CD4-positive, alpha-beta T cell treated with Interleukin-12 subunit alpha and Interleukin-12 subunit beta, for 1 hour (primary cell): ENCODE measurements at regions not wholly inside any gene's neighbourhood (a gene's known extent, or its start where the extent isn't known, plus 50 kb on each side); places are given as distances from the start of the nearest gene placed in this dataset.
"Not testable (repeated sequence)": the region's sequence is repeated elsewhere in the genome, so short reads cannot be mapped to it uniquely, and the experiment has no call there.

Experiments
- DNase-seq: peaks from one replicate; pipeline ENCODE4 v3.0.0-alpha.2; 2020

GRCh38 chrX:68994135-68994890, 165.5 kb downstream of the EFNB1 start:
- peak; percentile 0 for DNase-seq

GRCh38 chrX:68992821-68993397, 164.1 kb downstream of the EFNB1 start:
- no peak for DNase-seq

DNA sequence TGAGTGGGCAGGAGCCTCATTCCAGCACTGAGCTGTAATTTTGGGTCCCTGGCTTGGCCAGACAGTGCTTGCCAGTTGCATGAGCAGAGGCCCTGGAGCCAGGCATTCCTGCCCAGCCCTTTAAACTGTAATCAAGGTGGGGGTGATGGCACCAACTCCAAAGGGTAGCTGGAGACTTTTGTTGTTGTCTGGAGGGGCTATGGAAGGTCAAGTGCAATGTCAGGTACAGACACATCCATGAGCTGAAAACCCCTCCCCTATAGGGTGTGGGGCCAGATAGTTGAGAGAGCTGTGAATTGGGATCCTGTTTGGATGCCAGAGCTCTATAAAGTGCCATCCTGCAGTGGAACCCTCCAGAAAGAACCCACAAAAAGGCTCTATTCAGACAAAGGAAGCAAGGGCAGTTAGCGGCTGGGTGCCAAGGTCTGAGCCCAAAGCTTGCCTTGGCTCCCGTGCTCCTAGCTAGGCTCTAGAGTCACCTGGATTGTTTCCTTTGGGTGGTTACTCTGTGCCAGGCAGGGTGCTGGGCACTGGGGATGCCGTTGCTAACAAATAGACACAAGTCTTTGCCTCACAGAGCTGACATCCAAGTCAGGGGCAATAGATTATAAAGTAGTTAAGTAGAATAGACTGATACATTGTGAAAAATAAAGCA, 163.0 kb downstream of the EFNB1 start:
- no peak for DNase-seq

DNA sequence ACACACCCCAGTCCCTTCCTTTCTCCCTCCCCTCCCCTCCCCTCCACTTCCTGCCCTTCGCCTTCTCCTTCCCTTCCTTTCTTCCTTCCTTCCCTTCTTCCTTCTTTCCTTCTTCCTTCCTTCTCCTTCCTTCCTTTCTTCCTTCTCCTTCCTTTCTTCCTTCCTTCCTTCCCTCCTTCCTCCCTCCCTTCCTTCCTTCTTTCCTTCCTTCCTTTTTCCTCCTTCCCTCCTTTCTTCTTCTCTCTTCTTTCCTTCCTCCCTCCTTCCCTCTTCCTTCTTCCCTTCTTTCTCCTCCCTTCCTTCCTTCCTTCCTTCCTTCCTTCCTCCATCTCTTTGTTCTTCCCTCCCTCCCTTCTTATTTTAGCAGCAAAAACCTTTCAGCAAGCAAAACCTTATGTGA, 162.1 kb downstream of the EFNB1 start:
- DNase-seq = no peak

DNA sequence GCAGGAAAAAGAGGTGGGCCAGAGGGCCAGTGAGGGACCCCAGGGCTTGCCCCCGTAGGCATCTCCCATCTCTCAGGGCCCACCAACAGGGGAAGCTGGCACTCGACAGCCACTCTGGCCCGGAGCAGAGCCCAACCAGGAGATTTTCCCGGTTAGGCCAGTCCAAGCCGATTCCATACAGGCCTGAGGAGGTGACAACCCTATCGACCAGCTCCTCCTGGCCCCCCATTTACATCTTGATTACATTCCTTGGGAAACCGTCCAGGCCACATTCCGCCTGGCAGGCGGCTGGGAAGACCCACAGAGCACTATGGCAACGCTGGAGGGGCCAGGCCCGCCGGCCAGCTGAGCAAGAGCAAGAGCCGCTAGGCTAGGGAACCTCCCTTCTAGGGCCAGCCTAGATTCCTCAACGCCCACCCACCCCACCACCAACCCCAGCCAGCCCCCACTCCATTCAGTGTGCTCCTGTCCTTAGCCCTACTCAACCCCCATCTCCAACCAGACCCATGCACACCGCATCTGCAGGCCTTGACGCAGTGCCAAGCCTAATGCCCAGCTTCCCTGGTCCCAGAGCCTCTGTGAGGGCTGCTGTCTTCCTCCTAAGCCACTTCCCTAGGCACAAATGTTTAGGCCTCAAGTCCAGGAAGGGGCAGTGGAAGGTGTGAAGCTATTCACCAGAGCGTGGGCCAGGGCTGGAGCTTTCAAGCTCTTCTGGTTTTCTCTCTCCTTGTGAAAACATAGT, 161.2 kb downstream of the EFNB1 start:
- no peak for DNase-seq

DNA sequence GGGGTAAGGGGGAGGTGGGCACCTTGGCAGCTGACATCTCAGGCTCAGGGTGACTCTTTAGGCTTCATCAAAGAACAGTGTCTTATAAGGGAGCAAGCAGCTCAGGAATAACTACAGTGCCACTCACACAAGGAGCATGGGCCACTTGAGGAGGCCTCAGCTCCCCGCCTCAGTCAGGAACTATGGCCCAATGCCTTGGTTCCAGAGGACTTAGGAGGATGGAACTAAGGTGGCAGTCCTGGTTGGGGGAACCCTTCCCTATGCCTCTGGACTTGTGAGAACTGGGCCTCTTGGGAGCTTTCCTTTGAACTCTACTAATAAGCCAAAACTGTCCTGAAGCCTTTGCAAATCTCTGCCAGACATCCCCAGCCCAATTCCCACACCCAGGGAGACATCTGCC, 160.6 kb downstream of the EFNB1 start:
- no peak for DNase-seq

- no peak for DNase-seq
Observed at GRCh38 chrX:68988865-68989264, 160.0 kb downstream of the EFNB1 start.

- no peak for DNase-seq
Observed at GRCh38 chrX:68985135-68985755, 156.4 kb downstream of the EFNB1 start.

DNA sequence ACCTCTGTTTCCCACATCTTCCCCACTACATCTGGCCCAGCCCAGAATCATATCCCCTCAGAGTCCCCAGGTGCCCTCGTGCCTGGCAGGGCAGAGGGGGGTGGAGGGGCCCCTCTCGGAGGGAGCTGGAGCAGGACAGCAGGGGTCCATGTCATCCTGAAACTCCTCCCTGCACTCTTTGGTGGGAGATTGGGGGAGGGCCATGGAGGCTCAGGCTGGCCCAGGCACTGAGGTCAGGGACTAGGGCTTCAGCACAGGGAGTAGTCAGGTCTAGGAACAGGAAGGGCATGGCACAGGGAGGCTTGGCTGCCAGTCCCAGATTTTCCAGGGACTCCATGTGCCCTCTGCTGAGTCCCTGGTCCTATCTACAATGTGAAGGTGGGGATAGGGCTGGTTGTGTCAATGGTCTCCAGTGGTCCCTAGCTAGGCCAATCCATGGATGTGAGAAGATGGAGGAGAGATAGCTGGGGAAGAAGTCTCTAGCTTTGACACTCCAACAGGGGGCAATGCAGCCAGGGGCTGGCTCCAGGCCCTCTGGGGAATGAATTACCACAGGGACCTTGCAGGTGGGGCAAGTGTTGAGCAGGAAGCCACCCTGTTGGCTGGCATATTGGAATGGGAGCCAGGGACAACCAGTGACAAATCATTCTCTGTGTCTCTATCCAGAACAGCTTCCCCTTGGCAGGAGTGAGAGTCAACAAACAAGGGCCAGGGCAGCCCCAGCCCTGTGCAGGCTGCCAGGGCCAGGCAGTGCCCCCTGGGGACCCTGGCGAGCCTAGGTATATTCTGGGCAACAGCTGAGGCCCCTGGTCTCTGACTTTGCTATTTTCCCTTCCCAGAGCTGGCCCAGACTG, 154.4 kb downstream of the EFNB1 start:
- no peak for DNase-seq

DNA sequence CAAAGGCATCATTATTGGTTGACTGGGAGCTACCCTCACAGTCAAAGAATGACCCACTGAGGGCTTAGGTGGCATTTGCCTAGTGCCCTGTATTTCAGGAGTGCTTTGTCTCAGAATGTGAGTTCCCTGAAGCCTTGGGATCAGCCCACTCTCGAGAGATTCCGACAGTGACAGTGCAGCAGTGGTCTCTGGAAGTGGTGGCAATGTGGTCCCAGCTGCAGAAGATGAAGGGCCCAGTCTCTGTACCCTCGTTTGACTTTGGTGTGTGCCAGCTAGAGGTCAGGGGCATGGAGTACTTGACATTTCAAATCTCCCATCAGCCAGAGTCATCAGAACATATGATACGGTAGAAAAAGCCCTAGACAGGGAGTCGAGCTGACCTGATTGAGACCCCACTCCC, 153.7 kb downstream of the EFNB1 start:
- no peak for DNase-seq

- DNase-seq = no peak
Observed at GRCh38 chrX:68980906-68981616, 152.2 kb downstream of the EFNB1 start.

DNA sequence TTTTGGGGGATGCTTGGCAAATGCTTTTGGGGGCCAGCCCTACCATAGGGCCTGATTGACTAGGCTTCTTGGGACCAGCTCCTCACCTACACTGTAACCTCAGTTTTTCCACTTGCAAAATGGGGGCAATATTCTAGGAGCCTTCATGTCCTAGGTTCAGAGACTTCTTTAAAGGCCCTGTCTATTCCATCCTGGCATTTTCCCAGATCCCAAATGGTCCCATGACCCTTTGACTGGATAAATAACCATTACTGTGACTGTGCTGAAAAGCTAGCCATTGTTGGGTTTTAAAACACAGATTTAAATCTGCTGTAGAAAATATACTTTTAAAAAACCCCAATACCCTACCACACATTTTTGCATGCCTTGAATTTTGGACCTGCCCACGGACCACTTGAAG, 149.8 kb downstream of the EFNB1 start:
- no peak for DNase-seq

- no peak for DNase-seq
Observed at GRCh38 chrX:68978255-68978654, 149.4 kb downstream of the EFNB1 start.

DNA sequence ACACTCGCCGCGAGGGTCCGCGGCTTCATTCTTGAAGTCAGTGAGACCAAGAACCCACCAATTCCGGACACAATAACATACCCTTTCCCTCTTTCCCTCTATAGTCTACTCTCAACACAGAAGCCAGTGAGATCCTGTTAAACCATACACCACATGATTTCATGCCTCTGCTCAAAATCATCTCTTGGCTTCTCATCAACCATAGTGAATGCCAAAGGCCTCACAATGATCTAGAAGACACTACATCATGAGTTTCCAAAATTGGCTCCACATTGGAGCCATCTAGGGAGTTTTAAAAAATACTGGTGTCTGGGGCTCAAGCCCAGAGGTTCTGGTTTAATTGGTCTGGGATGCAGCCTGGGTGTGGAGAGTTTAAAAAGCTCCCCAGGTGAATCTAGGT, 124.5 kb downstream of the EFNB1 start:
- DNase-seq = no peak

DNA sequence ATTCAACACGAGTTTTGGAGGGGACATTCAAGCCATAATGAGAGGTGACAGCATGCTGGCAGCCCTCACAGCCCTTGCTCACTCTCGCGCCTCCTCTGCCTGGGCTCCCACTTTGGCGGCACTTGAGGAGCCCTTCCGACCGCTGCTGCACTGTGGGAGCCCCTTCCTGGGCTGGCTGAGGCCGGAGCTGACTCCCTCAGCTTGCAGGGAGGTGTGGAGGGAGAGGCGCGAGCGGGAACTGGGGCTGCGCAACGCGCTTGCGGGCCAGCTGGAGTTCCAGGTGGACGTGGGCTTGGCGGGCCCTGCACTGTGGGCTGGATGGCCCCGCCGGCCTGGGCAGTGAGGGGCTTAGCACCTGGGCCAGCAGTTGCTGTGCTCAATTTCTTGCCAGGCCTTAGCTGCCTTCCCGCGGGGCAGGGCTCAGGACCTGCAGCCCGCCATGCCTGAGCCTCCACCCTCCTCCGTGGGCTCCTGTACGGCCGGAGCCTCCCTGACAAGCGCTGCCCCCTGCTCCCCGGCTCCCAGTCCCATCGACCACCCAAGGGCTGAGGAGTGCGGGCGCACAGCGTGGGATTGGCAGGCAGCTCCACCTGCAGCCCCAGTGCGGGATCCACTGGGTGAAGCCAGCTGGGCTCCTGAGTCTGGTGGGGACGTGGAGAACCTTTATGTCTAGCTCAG, 123.3 kb downstream of the EFNB1 start:
- DNase-seq = not testable (repeated sequence)

- no peak for DNase-seq
Observed at GRCh38 chrX:68950937-68951336, 122.1 kb downstream of the EFNB1 start.

GRCh38 chrX:68947882-68948605, 119.2 kb downstream of the EFNB1 start:
- DNase-seq = no peak

GRCh38 chrX:68945603-68946228, 116.9 kb downstream of the EFNB1 start:
- DNase-seq = no peak

GRCh38 chrX:68945081-68945602, 116.3 kb downstream of the EFNB1 start:
- DNase-seq = no peak
